ENCODE measurements at regions not wholly inside any gene's neighbourhood (a gene's known extent, or its start where the extent isn't known, plus 50 kb on each side); places are given as distances from the start of the nearest gene placed in this dataset.

DNA sequence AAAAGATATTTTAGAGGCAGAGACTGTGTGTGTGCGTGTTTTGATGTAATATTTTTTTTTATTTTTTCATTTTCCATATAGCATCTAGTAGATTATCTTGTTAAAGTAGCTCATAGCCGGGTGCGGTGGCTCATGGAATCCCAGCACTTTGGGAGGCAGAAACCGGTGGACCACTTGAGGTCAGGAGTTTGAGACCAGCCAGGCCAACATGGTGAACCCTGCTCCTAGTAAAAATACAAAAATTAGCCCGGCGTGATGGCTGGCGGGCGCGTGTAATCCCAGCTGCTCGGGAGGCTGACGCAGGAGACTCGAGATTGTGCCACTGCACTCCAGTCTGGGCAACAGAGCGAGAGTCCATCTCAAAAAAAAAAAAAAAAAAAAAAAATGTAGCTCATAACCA is 1481.2 kb upstream of the CADM2 start:
- DNase-seq: no peak
- H3K9me3 Mint-ChIP-seq: peaks cover 5% of the 10 kb centered on the region
- H3K27me3 Mint-ChIP-seq (ENCODE audit: low read depth): no peaks in the 10 kb centered on the region

DNA sequence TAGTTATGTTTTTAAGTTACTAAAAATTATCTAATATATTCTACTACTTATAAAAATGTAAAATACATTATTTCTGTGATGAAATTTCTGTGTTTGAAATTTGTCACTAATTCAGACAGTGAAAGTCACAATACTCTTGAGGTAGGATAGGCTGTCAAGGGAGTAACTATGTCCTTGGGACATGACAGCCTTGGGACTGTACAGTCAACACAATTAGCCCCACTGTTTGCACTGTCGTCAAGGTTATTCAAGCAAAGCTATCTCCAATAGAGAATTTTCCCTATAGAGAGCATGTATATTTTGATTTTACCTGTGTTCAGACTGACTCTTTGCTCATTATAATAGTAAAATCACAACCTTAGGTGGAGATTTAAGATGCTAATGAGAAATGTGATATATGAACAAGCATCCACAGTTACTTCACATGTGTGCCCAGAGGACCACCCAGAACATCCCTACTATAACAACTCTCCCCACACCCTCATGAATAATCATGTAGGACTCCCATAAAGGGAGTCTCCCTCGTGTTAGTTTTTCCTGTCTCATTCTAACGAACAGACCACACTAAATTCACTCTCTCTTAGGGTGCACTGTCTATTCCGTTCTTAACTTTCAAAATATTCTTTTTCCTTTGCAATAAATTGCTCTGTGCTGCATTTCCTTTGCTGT is 1476.3 kb upstream of the CADM2 start:
- no peak overlapping the region for H3K4me3 Mint-ChIP-seq
- ATAC-seq (no peak), DNase-seq (no peak)
- no peaks in the 10 kb centered on the region for H3K4me1 Mint-ChIP-seq (ENCODE audit: low read depth)
- H3K27me3 Mint-ChIP-seq (ENCODE audit: low read depth): no peaks in the 10 kb centered on the region
- peaks cover 7% of the 10 kb centered on the region for H3K9me3 Mint-ChIP-seq
- H3K36me3 Mint-ChIP-seq (ENCODE audit: insufficient read depth): no peaks in the 10 kb centered on the region

More for the DNA sequence above, 1481.2 kb upstream of the CADM2 start:
- no peaks in the 10 kb centered on the region for H3K36me3 Mint-ChIP-seq (ENCODE audit: insufficient read depth)
- H3K4me1 Mint-ChIP-seq (ENCODE audit: low read depth): no peaks in the 10 kb centered on the region
- no peak for ATAC-seq
- no peak overlapping the region for H3K4me3 Mint-ChIP-seq

DNA sequence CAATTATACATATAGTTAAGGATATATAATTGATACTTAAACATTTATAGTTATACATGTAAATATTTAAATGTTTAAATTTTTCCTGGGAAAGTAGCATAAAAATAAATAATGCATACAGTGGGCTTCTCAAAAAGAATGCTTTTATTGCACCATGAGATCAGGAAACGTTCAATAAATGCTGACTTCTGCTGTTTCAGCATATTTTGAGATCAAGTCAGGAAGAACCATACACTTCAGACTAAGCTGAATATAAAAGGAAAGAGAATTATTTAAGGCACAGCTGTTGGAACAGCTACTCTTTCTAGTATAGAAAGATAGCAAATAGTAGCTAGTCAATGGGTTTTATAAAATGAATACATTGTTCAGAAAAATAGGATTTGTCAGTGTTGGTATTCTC is 1462.3 kb upstream of the CADM2 start:
- peaks cover 10% of the 10 kb centered on the region for H3K9me3 Mint-ChIP-seq
- H3K4me1 Mint-ChIP-seq (ENCODE audit: low read depth): no peaks in the 10 kb centered on the region
- H3K4me3 Mint-ChIP-seq: no peak overlapping the region
- no peak for DNase-seq
- no peak for ATAC-seq
- H3K36me3 Mint-ChIP-seq (ENCODE audit: insufficient read depth): no peaks in the 10 kb centered on the region
- no peaks in the 10 kb centered on the region for H3K27me3 Mint-ChIP-seq (ENCODE audit: low read depth)

DNA sequence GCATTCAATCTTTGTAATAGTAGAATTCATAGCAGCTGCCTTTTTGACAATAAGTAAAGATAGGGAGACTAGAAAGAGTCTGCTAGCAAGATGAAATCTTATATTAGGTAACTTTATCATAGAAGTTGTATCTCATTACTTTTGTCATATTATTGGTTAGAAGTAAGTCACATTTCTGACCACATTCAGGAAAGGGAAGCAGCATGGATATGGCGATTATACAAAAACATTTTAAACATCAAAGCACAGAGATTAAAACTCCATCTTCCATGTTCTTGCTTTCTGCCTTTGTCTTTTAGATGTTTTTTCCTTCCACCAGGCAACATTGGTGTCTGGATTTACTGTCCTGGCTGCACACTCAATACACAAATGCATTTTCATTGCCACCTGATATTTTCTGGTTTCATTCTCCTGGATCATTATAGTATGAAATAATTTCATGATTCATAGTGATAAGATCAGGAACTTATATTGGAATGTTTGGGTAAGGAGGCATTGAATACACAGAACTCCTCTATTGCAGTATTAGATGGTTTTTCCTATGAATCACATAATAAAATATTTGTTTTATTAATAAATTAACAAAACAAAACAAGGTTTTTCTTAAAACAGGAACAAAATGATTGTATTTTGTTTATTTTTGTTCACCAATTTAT is 1460.3 kb upstream of the CADM2 start:
- H3K4me3 Mint-ChIP-seq: no peak overlapping the region
- peaks cover 5% of the 10 kb centered on the region for H3K9me3 Mint-ChIP-seq
- DNase-seq (no peak), ATAC-seq (no peak)
- no peaks in the 10 kb centered on the region for H3K36me3 Mint-ChIP-seq (ENCODE audit: insufficient read depth)
- H3K27me3 Mint-ChIP-seq (ENCODE audit: low read depth): no peaks in the 10 kb centered on the region
- H3K4me1 Mint-ChIP-seq (ENCODE audit: low read depth): no peaks in the 10 kb centered on the region

DNA sequence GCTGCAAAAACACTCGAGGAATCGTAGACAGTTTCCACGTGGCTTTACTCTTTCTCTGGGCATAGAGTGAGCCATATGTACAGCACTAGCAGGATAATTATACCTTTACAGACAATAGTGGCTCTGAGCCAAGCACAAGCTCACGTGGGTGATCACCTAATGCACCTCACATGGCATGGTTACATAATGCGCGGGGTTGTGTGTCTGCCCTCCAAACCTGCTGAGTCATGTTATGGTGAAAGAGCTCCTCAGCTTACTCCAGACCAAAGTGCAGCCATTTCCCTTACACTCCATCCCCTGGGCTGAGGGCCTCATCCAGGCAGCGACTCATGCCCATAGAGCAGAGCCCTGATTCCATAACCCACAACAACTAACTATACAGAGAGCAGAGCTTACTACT is 1458.4 kb upstream of the CADM2 start:
- no peaks in the 10 kb centered on the region for H3K4me1 Mint-ChIP-seq (ENCODE audit: low read depth)
- DNase-seq (no peak), ATAC-seq (no peak)
- H3K27me3 Mint-ChIP-seq (ENCODE audit: low read depth): no peaks in the 10 kb centered on the region
- H3K36me3 Mint-ChIP-seq (ENCODE audit: insufficient read depth): no peaks in the 10 kb centered on the region
- H3K9me3 Mint-ChIP-seq: no peaks in the 10 kb centered on the region
- H3K4me3 Mint-ChIP-seq: no peak overlapping the region

DNA sequence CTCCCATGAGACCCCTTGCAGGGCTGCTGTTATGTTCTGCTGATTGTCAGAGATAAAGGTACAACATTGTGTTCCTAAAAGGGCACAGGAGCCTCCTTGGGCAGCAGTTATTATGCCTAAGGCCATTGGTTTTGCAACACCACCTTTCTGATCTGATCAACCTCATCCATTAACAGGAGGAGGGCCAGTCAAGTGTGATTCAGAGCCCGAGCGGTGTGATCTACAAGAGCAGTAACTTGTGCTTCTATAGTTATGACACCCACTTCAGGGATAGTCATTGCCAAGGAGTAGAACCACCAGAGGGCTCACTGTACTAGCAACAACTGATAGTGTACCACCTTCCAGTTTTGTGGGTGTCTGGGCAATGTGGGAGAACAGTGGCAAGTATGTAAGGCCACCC is 1457.9 kb upstream of the CADM2 start:
- H3K36me3 Mint-ChIP-seq (ENCODE audit: insufficient read depth): no peaks in the 10 kb centered on the region
- DNase-seq (no peak), ATAC-seq (no peak)
- H3K4me1 Mint-ChIP-seq (ENCODE audit: low read depth): no peaks in the 10 kb centered on the region
- no peak overlapping the region for H3K4me3 Mint-ChIP-seq
- no peaks in the 10 kb centered on the region for H3K9me3 Mint-ChIP-seq
- H3K27me3 Mint-ChIP-seq (ENCODE audit: low read depth): no peaks in the 10 kb centered on the region

DNA sequence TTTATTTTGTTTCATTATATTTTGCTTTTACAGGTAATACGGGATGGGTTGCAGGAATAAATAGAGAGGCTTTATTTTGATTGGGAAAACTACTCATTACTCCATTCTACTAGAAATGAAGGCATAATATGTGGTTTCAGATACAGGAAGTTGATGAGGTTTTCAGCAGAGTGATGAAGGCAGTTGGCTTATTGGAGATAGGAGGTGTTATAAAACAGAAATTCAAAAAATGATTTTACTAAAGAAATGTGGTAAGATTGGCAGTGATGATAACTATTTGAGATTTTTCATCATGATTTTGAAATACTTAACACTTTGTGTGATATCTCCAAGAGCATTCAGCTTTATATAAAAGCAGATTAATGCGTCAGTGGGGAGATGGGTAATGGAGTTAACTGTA is 1445.7 kb upstream of the CADM2 start:
- no peak for DNase-seq
- peaks cover 22% of the 10 kb centered on the region for H3K9me3 Mint-ChIP-seq
- H3K4me1 Mint-ChIP-seq (ENCODE audit: low read depth): no peaks in the 10 kb centered on the region
- no peaks in the 10 kb centered on the region for H3K27me3 Mint-ChIP-seq (ENCODE audit: low read depth)
- no peak overlapping the region for H3K4me3 Mint-ChIP-seq
- no peak for ATAC-seq
- no peaks in the 10 kb centered on the region for H3K36me3 Mint-ChIP-seq (ENCODE audit: insufficient read depth)

DNA sequence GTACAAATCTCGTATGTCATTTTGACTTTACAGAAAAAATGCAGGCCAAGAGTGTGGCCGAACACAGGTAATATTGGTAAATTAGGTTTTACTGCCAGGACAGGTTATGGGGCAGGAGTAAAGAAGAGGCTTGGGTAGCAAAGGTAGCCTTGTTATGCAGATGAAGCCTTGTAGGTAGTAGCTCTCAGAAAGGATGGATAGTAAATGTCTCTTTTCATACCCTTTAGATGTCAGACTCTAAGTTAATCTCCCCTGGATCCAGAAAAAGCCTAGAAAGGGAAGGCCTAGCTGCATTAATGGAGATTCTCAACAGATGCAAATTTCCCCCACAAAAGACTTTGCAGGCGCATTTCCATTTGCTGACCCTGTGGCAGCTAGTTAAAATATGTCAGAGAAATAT is 1445.1 kb upstream of the CADM2 start:
- H3K27me3 Mint-ChIP-seq (ENCODE audit: low read depth): no peaks in the 10 kb centered on the region
- DNase-seq (no peak), ATAC-seq (no peak)
- H3K4me3 Mint-ChIP-seq: no peak overlapping the region
- H3K4me1 Mint-ChIP-seq (ENCODE audit: low read depth): no peaks in the 10 kb centered on the region
- peaks cover 22% of the 10 kb centered on the region for H3K9me3 Mint-ChIP-seq
- H3K36me3 Mint-ChIP-seq (ENCODE audit: insufficient read depth): no peaks in the 10 kb centered on the region

DNA sequence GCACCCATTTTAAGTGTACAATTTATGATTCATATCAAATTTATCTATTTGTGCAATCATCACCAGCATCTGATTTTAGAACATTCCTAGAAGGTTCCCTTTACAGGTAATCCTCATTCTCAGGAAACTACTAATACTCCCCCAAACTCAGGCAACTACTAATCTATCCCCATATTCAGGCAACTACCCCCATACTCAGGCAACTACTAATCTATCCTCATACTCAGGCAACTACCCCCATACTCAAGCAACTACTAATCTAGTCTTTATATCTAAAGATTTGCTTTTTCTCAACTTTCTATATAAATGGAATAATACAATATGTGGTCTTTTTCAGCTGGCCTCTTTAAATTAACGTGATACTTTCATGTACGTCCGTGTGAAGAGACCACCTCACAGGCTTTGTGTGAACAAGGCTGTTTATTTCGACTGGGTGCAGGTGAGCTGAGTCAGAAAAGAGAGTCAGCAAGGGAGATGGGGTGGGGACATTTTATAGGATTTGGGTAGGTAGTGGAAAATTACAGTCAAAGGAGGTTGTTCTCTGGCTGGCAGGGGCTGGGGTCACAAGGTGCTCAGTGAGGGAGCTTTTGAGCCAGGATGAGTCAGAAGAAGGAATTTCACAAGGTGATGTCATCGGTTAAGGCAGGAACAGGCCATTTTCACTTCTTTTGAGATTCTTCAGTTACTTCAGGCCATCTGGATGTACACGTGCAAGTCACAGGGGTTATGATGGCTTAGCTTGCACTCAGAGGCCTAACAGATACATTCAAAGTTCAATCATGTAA is 1444.5 kb upstream of the CADM2 start:
- no peak for DNase-seq
- no peak overlapping the region for H3K4me3 Mint-ChIP-seq
- H3K9me3 Mint-ChIP-seq: peaks cover 22% of the 10 kb centered on the region
- no peaks in the 10 kb centered on the region for H3K4me1 Mint-ChIP-seq (ENCODE audit: low read depth)
- no peaks in the 10 kb centered on the region for H3K36me3 Mint-ChIP-seq (ENCODE audit: insufficient read depth)
- H3K27me3 Mint-ChIP-seq (ENCODE audit: low read depth): no peaks in the 10 kb centered on the region
- ATAC-seq: no peak

DNA sequence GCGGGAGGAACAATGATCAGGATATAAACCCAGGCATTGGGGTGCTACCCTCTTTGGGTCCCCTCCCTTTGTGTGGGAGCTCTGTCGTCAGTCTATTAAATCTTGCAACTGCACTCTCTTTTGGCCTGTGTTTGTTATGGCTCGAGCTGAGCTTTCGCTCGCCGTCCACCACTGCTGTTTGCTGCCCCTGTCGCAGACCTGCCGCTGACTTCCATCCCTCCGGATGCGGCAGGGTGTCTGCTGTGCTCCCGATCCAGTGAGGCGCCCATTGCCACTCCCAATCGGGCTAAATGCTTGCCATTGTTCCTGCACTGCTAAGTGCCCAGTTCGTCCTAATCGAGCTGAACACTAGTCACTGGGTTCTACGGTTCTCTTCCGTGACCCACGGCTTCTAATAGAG is 1443.7 kb upstream of the CADM2 start:
- no peak overlapping the region for H3K4me3 Mint-ChIP-seq

DNA sequence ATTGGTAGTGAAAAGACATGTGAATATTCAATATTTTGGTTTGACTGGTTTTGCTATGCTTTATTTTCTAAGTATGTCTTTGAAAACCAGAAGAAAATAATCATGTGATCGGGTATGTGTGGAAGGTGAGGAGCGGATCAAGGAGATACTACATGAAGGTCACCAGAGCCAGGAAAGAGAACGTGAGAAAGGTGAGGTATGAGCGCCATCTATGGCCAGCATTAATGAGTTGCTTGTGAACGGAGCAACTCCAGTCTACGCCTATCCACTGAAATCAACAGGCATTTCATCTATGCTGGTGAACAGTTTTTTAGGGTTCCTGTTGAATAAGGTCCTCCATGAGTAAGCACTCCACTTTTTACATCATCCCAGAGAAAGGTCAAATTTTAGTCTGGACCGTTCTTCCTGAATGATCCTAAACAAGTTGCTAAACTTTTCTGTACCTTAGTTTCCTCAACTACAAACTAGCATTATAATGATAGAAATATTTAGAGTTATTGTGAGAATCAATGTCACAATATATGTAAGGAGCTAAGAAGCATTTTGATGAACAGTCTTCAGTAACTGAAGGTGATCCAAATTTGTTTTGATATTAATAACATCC is 1435.2 kb upstream of the CADM2 start:
- Mint-ChIP-seq H3K9me3 (no peaks in the 10 kb centered on the region), H3K4me1 (ENCODE audit: low read depth) (no peaks in the 10 kb centered on the region), H3K27me3 (ENCODE audit: low read depth) (no peaks in the 10 kb centered on the region), H3K36me3 (ENCODE audit: insufficient read depth) (no peaks in the 10 kb centered on the region), H3K4me3 (no peak overlapping the region)
- ATAC-seq: no peak
- DNase-seq: no peak

More for the DNA sequence above, 1443.7 kb upstream of the CADM2 start:
- Mint-ChIP-seq H3K4me1 (ENCODE audit: low read depth) (no peaks in the 10 kb centered on the region), H3K36me3 (ENCODE audit: insufficient read depth) (no peaks in the 10 kb centered on the region), H3K9me3 (peaks cover 22% of the 10 kb centered on the region), H3K27me3 (ENCODE audit: low read depth) (no peaks in the 10 kb centered on the region)
- no peak for ATAC-seq
- DNase-seq: no peak

DNA sequence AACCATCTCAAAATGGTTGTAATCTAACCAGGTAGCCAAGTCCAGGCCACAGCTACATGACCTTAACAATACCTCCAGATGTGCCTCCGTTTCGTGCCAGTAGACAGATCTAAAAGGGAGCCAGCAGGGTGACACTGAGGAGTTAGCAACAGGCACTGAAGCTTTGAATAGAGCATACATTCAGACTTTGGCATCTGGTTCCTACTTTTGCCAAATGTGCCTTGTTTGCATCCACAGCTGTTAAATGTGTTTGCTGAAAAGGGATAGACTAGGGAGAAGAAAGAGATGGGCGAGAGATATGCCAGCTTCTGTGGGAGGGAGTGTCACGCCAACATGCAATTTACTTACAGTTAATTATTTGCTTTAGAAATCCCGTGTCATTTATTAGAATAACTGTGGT is 1433.9 kb upstream of the CADM2 start:
- no peaks in the 10 kb centered on the region for H3K27me3 Mint-ChIP-seq (ENCODE audit: low read depth)
- no peak for ATAC-seq
- H3K4me3 Mint-ChIP-seq: no peak overlapping the region
- no peaks in the 10 kb centered on the region for H3K4me1 Mint-ChIP-seq (ENCODE audit: low read depth)
- no peaks in the 10 kb centered on the region for H3K9me3 Mint-ChIP-seq
- no peaks in the 10 kb centered on the region for H3K36me3 Mint-ChIP-seq (ENCODE audit: insufficient read depth)
- no peak for DNase-seq

DNA sequence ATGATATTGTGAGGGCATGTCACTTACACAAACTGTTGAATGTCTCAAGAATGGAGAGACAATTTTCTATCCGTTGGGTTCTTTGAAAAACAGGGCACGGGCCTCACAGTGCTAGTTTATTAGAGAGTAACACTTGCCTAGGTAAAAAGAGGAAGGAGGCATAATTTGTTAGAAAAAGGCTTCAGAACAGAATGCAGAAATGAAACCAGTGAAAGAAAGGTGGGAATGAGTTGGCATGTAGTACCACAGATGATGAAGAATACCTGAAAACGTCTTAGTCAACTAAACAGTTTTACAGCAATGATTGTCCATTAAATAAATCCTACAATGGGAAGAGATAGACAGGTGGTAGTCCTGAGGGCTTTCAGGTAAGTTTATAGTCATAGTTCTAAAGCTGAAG is 1399.7 kb upstream of the CADM2 start:
- Mint-ChIP-seq H3K36me3 (ENCODE audit: insufficient read depth) (no peaks in the 10 kb centered on the region), H3K27me3 (ENCODE audit: low read depth) (no peaks in the 10 kb centered on the region), H3K4me1 (ENCODE audit: low read depth) (no peaks in the 10 kb centered on the region), H3K4me3 (no peak overlapping the region), H3K9me3 (peaks cover 12% of the 10 kb centered on the region)
- no peak for ATAC-seq
- DNase-seq: no peak

DNA sequence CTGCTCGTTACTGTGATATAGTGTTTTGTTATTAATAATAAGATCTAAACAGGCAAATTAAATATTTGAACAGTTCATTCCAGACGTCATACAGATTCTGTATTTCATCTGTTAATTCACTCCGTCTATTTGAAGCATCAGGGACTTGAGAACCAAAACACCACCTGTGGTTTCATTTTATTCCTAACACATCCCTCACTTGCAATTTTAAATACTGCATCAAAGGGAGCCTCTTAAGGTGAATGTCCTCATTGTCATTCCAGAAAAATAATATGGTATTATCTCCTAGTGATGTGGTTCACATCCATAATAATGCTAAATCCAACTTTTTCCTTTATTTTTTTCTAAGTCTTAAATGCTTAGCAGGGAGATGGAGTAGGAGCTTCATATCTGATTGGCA is 1390.9 kb upstream of the CADM2 start:
- no peak for ATAC-seq
- H3K4me1 Mint-ChIP-seq (ENCODE audit: low read depth): no peaks in the 10 kb centered on the region
- no peaks in the 10 kb centered on the region for H3K36me3 Mint-ChIP-seq (ENCODE audit: insufficient read depth)

More for the DNA sequence above, 1390.9 kb upstream of the CADM2 start:
- H3K9me3 Mint-ChIP-seq: peaks cover 3% of the 10 kb centered on the region
- H3K4me3 Mint-ChIP-seq: no peak overlapping the region
- no peaks in the 10 kb centered on the region for H3K27me3 Mint-ChIP-seq (ENCODE audit: low read depth)
- DNase-seq: no peak
